ENCODE measurements at regions not wholly inside any gene's neighbourhood (a gene's known extent, or its start where the extent isn't known, plus 50 kb on each side); places are given as distances from the start of the nearest gene placed in this dataset.
A peak's percentile ranks its signal among the peaks of the same experiment; 100 is the strongest.

DNA sequence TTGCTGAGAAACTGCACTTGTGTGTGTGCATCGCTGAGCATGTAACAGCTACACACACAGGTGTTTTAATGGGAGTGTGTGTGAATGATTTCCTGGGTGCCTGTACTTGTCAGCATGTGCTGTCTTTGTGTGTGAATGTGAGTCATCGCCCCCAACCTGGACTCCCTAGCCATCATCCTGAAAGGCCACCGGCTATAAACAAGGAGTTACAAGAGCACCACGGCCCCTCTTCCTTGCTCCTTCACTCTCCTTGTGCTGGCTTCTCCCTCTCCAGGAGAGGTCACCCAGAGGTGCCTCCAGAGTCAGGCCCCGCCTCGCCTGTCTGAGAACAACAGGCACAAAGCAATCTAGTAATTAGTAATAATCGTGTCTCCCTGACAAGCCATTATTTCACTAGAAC lies 419.2 kb downstream of the BUD13 start:
- Histone ChIP-seq H3K27ac (no peak overlapping the region), H3F3A (ENCODE audit: low read depth) (no peaks in the 10 kb centered on the region), H3K27me3 (no peaks in the 10 kb centered on the region), H3K79me2 (ENCODE audit: low read depth) (no peaks in the 10 kb centered on the region), H3K4me3 (no peak overlapping the region), H2AFZ (replicated peaks) (no peak overlapping the region), H3K9ac (no peak overlapping the region), H4K20me1 (ENCODE audit: low read depth) (no peaks in the 10 kb centered on the region), H3K9me3 (ENCODE audit: low read depth) (no peaks in the 10 kb centered on the region), H3K4me2 (no peak overlapping the region), H3K36me3 (no peaks in the 10 kb centered on the region), H3K4me1 (peaks cover 10% of the 10 kb centered on the region)
- DNase-seq (ENCODE audit: low spot score) = no peak
- Mint-ChIP-seq H3K4me1 (peaks cover 33% of the 10 kb centered on the region), H3K4me3 (no peak overlapping the region), H3K27me3 (ENCODE audit: insufficient read depth, low read depth) (peaks cover 10% of the 10 kb centered on the region), H3K9me3 (peaks cover 6% of the 10 kb centered on the region), H3K36me3 (no peaks in the 10 kb centered on the region), H3K27ac (peak overlapping the region; percentile 6)
- TF ChIP-seq EZH2phosphoT487 (IDR thresholded peaks at IDR 0.05) (no peak), EZH2 (IDR thresholded peaks at IDR 0.05) (no peak)
- TF ChIP-seq, protein P1, sequence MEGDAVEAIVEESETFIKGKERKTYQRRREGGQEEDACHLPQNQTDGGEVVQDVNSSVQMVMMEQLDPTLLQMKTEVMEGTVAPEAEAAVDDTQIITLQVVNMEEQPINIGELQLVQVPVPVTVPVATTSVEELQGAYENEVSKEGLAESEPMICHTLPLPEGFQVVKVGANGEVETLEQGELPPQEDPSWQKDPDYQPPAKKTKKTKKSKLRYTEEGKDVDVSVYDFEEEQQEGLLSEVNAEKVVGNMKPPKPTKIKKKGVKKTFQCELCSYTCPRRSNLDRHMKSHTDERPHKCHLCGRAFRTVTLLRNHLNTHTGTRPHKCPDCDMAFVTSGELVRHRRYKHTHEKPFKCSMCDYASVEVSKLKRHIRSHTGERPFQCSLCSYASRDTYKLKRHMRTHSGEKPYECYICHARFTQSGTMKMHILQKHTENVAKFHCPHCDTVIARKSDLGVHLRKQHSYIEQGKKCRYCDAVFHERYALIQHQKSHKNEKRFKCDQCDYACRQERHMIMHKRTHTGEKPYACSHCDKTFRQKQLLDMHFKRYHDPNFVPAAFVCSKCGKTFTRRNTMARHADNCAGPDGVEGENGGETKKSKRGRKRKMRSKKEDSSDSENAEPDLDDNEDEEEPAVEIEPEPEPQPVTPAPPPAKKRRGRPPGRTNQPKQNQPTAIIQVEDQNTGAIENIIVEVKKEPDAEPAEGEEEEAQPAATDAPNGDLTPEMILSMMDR (IDR thresholded peaks at IDR 0.05) = no peak

DNA sequence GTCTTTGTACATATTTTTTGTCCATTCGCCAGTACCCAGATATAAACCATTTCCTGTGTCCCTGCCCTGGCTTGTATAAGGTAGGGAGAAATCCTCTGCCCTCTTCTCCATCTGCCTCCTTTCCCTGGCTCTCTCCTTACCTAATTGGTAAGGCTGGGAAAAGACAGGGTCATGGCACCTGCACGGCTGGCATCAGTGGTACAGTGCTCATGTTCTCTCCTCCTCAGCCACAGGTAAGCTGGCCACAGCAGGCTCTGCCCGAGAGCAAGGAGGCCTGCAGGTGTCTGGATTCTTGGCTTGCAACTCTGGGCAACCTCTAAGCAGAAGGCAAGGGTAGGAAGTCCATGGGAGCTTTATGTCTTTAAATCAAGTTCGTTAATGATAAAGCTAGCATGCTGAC lies 419.9 kb downstream of the BUD13 start:
- H3K27me3 ChIP-seq = no peaks in the 10 kb centered on the region
- TF ChIP-seq EZH2phosphoT487 (IDR thresholded peaks at IDR 0.05) (no peak), EZH2 (IDR thresholded peaks at IDR 0.05) (no peak)
- TF ChIP-seq, protein P1 (IDR thresholded peaks at IDR 0.05) = no peak
- H3K4me1 Mint-ChIP-seq = peaks cover 37% of the 10 kb centered on the region
- H3K9me3 ChIP-seq (ENCODE audit: low read depth) = no peaks in the 10 kb centered on the region
- no peak overlapping the region for H3K9ac ChIP-seq
- no peaks in the 10 kb centered on the region for H3F3A ChIP-seq (ENCODE audit: low read depth)
- no peak overlapping the region for H2AFZ ChIP-seq (replicated peaks)
- H3K9me3 Mint-ChIP-seq = peaks cover 11% of the 10 kb centered on the region
- H3K79me2 ChIP-seq (ENCODE audit: low read depth) = no peaks in the 10 kb centered on the region
- peaks cover 10% of the 10 kb centered on the region for H3K27me3 Mint-ChIP-seq (ENCODE audit: insufficient read depth, low read depth)
- peaks cover 9% of the 10 kb centered on the region for H3K4me1 ChIP-seq
- no peak overlapping the region for H3K27ac Mint-ChIP-seq
- no peak overlapping the region for H3K4me3 ChIP-seq
- H4K20me1 ChIP-seq (ENCODE audit: low read depth) = no peaks in the 10 kb centered on the region
- H3K4me3 Mint-ChIP-seq = no peak overlapping the region
- H3K27ac ChIP-seq = no peak overlapping the region
- H3K36me3 ChIP-seq = no peaks in the 10 kb centered on the region
- H3K36me3 Mint-ChIP-seq = peaks cover 2% of the 10 kb centered on the region
- DNase-seq (ENCODE audit: low spot score) = no peak
- H3K4me2 ChIP-seq = no peak overlapping the region

DNA sequence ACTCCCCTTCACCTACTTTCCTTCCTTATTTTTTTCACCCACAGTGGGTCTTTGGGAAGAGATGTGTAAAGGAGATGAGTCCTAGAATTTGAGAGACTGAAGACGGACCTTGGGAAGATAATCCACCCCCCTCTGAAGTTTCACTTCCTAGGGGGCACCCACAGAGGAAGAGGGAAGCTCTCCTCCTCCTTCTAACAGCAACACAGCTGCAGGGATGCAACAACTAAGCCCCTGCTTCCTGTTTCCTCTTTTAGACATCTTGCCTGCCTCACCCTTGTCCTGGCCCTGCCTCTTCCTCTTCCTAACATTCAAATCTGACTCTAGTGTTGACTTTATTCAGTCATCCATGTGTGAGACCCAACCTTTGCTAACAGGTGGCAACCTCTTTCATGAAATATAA lies 424.6 kb downstream of the BUD13 start:
- peaks cover 10% of the 10 kb centered on the region for H3K27me3 Mint-ChIP-seq (ENCODE audit: insufficient read depth, low read depth)
- no peak for DNase-seq (ENCODE audit: low spot score)
- Histone ChIP-seq H3K9me3 (ENCODE audit: low read depth) (no peaks in the 10 kb centered on the region), H2AFZ (replicated peaks) (no peak overlapping the region), H3K36me3 (no peaks in the 10 kb centered on the region), H3K9ac (no peak overlapping the region), H3F3A (ENCODE audit: low read depth) (no peaks in the 10 kb centered on the region), H4K20me1 (ENCODE audit: low read depth) (no peaks in the 10 kb centered on the region), H3K27me3 (no peaks in the 10 kb centered on the region), H3K4me3 (no peak overlapping the region), H3K4me2 (no peak overlapping the region), H3K27ac (no peak overlapping the region), H3K79me2 (ENCODE audit: low read depth) (no peaks in the 10 kb centered on the region), H3K4me1 (peaks cover 9% of the 10 kb centered on the region)
- H3K27ac Mint-ChIP-seq = no peak overlapping the region
- H3K9me3 Mint-ChIP-seq = peaks cover 26% of the 10 kb centered on the region
- TF ChIP-seq EZH2 (IDR thresholded peaks at IDR 0.05) (no peak), EZH2phosphoT487 (IDR thresholded peaks at IDR 0.05) (no peak)
- TF ChIP-seq, protein P1 (IDR thresholded peaks at IDR 0.05) = no peak
- H3K36me3 Mint-ChIP-seq = peaks cover 2% of the 10 kb centered on the region
- H3K4me3 Mint-ChIP-seq = no peak overlapping the region
- peaks cover 21% of the 10 kb centered on the region for H3K4me1 Mint-ChIP-seq
